Fibroblast of lung (primary cell): ENCODE measurements at regions not wholly inside any gene's neighbourhood (a gene's known extent, or its start where the extent isn't known, plus 50 kb on each side); places are given as distances from the start of the nearest gene placed in this dataset.

ENCODE experiments used
- DNase-seq, 2 donors: peaks; one replicate each; pipeline versions ENCODE4 v3.0.0 to v3.0.0-alpha.2; 2010; ENCODE audit warnings: low read depth in 2 of 2
- H2AFZ ChIP-seq: 2 replicates; pipeline ENCODE4 v1.5.1; 2012; ENCODE audit warnings: low read length, control low read depth, inconsistent platforms
- H3K27ac ChIP-seq: 2 replicates; pipeline ENCODE4 v1.5.1; 2011; ENCODE audit warnings: low read length, control low read depth; ENCODE audit not compliant: insufficient read depth
- H3K27me3 ChIP-seq: 2 replicates; pipeline ENCODE4 v1.5.1; 2011; ENCODE audit warnings: mild to moderate bottlenecking, low read length; ENCODE audit not compliant: control insufficient read depth, insufficient read depth
- H3K36me3 ChIP-seq: 2 replicates; pipeline ENCODE4 v1.5.1; 2011; ENCODE audit warnings: low read length; ENCODE audit not compliant: control insufficient read depth, insufficient read depth
- H3K4me1 ChIP-seq: 2 replicates; pipeline ENCODE4 v1.5.1; 2011; ENCODE audit warnings: low read length; ENCODE audit not compliant: control insufficient read depth, insufficient read depth; ENCODE audit errors: extremely low read depth
- H3K4me2 ChIP-seq: 2 replicates; pipeline ENCODE4 v1.5.1; 2011; ENCODE audit warnings: low read length, control low read depth; ENCODE audit not compliant: insufficient read depth; ENCODE audit errors: extremely low read depth
- H3K4me3 ChIP-seq, 4 experiments: fragments of 200-600 bp in 1 of 4; sonication (generic) in 1 of 4; replicated peaks in 1 of 4; 2 replicates each; pipeline ENCODE4 v1.5.1; 2011 to 2016; ENCODE audit warnings: low read length in 4 of 4, low read depth in 3 of 4, mild to moderate bottlenecking in 3 of 4, control low read depth in 2 of 4, inconsistent platforms in 1 of 4, mixed read lengths in 1 of 4; ENCODE audit not compliant: insufficient read depth in 1 of 4; ENCODE audit errors: control extremely low read depth in 1 of 4
- H3K79me2 ChIP-seq: 2 replicates; pipeline ENCODE4 v1.5.1; 2012; ENCODE audit warnings: mild to moderate bottlenecking, low read length, inconsistent platforms; ENCODE audit not compliant: control insufficient read depth, insufficient read depth
- H3K9ac ChIP-seq: 2 replicates; pipeline ENCODE4 v1.5.1; 2011; ENCODE audit warnings: mild to moderate bottlenecking, low read length, control low read depth; ENCODE audit not compliant: insufficient read depth
- H3K9me3 ChIP-seq: 2 replicates; pipeline ENCODE4 v1.5.1; 2012; ENCODE audit warnings: low read depth, low read length; ENCODE audit not compliant: control insufficient read depth, insufficient read depth
- H4K20me1 ChIP-seq: 2 replicates; pipeline ENCODE4 v1.5.1; 2011; ENCODE audit warnings: low read length; ENCODE audit not compliant: control insufficient read depth, insufficient read depth; ENCODE audit errors: extremely low read depth
- CTCF ChIP-seq, 2 donors: IDR thresholded peaks in 1 of 2; conservative IDR thresholded peaks in 1 of 2; 1 replicate in 1 of 2; 2 replicates in 1 of 2; pipeline ENCODE4 v1.5.1; 2011 to 2012; ENCODE audit warnings: low read length in 2 of 2, control low read depth in 1 of 2, inconsistent platforms in 1 of 2, low read depth in 1 of 2, mild to moderate bottlenecking in 1 of 2
- EZH2 ChIP-seq: IDR thresholded peaks from 2 replicates; pipeline ENCODE4 v1.5.1; 2012; ENCODE audit warnings: low read length, control low read depth, mild to moderate bottlenecking; ENCODE audit errors: missing control alignments

GRCh38 chr3:6074952-6075351, 786.0 kb upstream of the GRM7 start:
- H3K4me1 ChIP-seq, result no peaks in the 10 kb centered on the region
- no peak overlapping the region for H3K9ac ChIP-seq
- H3K9me3 ChIP-seq, result no peaks in the 10 kb centered on the region
- H3K36me3 ChIP-seq, result no peaks in the 10 kb centered on the region
- no peaks in the 10 kb centered on the region for H3K79me2 ChIP-seq
- H3K4me3 ChIP-seq, result no peak overlapping the region
- no peak for DNase-seq
- H4K20me1 ChIP-seq, result no peaks in the 10 kb centered on the region
- no peak for TF ChIP-seq EZH2
- TF ChIP-seq CTCF (conservative IDR thresholded peaks at IDR 0.05 in 1 of 2, IDR thresholded peaks at IDR 0.05 in 1 of 2; ENCODE audit: low read depth in 1 of 2, low read length in 2 of 2), result no peak
- H3K27me3 ChIP-seq, result no peaks in the 10 kb centered on the region
- H3K27ac ChIP-seq, result no peak overlapping the region
- H2AFZ ChIP-seq, result no peak overlapping the region
- H3K4me2 ChIP-seq, result no peak overlapping the region

GRCh38 chr3:6078436-6078835, 782.5 kb upstream of the GRM7 start:
- no peak overlapping the region for H2AFZ ChIP-seq
- no peaks in the 10 kb centered on the region for H3K79me2 ChIP-seq
- no peak overlapping the region for H3K9ac ChIP-seq
- H3K27ac ChIP-seq, result no peak overlapping the region
- no peak overlapping the region for H3K4me3 ChIP-seq
- no peaks in the 10 kb centered on the region for H3K9me3 ChIP-seq
- H3K36me3 ChIP-seq, result no peaks in the 10 kb centered on the region
- H3K27me3 ChIP-seq, result no peaks in the 10 kb centered on the region
- no peak overlapping the region for H3K4me2 ChIP-seq
- TF ChIP-seq EZH2, result no peak
- TF ChIP-seq CTCF (conservative IDR thresholded peaks at IDR 0.05 in 1 of 2, IDR thresholded peaks at IDR 0.05 in 1 of 2; ENCODE audit: low read depth in 1 of 2, low read length in 2 of 2), result no peak
- no peak for DNase-seq
- no peaks in the 10 kb centered on the region for H3K4me1 ChIP-seq
- H4K20me1 ChIP-seq, result no peaks in the 10 kb centered on the region

- Histone ChIP-seq H4K20me1 (no peaks in the 10 kb centered on the region), H3K9ac (no peak overlapping the region), H3K4me2 (no peak overlapping the region), H3K4me1 (no peaks in the 10 kb centered on the region), H3K27me3 (no peaks in the 10 kb centered on the region), H3K9me3 (no peaks in the 10 kb centered on the region), H3K27ac (no peak overlapping the region), H3K36me3 (no peaks in the 10 kb centered on the region), H3K79me2 (no peaks in the 10 kb centered on the region), H2AFZ (no peak overlapping the region), H3K4me3 (no peak overlapping the region)
- no peak for TF ChIP-seq EZH2
- TF ChIP-seq CTCF (conservative IDR thresholded peaks at IDR 0.05 in 1 of 2, IDR thresholded peaks at IDR 0.05 in 1 of 2; ENCODE audit: low read depth in 1 of 2, low read length in 2 of 2), result no peak
- DNase-seq, result no peak
Measured at GRCh38 chr3:6079011-6079410, 781.9 kb upstream of the GRM7 start.
